ENCODE measurements at regions not wholly inside any gene's neighbourhood (a gene's known extent, or its start where the extent isn't known, plus 50 kb on each side); places are given as distances from the start of the nearest gene placed in this dataset.
A peak's percentile ranks its signal among the peaks of the same experiment; 100 is the strongest.
"Not testable (repeated sequence)": the region's sequence is repeated elsewhere in the genome, so short reads cannot be mapped to it uniquely, and the experiment has no call there.

DNA sequence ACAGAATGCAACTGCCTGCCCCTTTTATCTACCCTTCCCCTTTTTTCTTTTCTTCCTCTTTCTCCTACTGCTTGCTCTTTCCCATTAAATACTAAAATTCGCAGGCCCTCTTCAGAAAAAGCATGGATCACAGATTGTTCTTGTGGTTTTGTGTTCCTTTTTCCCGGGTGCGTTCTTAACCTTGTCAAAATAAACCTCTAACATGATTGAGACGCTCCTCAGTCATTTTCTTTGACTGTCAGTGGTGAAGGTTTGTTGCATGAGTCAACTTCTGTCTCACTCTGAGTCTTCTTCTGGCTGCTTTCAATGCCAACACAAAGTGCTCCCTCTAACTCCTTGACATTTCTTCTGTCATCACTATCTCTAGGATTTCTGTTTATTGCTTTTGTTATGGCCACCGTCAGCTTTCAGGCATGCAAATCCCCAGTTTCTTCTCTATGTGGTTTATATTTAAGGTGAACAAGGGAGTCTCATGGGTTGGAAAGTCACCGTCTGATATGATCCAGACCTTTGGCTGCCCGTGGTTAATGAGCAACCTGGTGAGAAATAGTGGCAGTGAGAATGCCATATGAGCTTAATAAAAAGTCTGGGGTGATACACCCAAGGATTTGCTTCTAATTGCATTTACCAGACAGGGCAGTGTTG is 338.4 kb downstream of the CNTNAP3B start:
- H3K36me3 ChIP-seq (ENCODE audit: insufficient read depth, low read length); H3K9ac ChIP-seq (ENCODE audit: low read length); H3K9me2 ChIP-seq (replicated peaks; ENCODE audit: insufficient read depth, low read length); H3K4me3 ChIP-seq (ENCODE audit: low read length); H3K27ac ChIP-seq (ENCODE audit: low read length); H2AFZ ChIP-seq (ENCODE audit: low read length); H3K4me2 ChIP-seq (ENCODE audit: low read depth, low read length, poor library complexity, severe bottlenecking); H3K27me3 ChIP-seq (ENCODE audit: low read length); H3K9me3 ChIP-seq (ENCODE audit: low read length); H4K20me1 ChIP-seq (ENCODE audit: insufficient read depth, low read depth, low read length); H3K79me2 ChIP-seq (ENCODE audit: low read length); H3K4me1 ChIP-seq (ENCODE audit: low read length): not testable (repeated sequence)
- DNase-seq: peak; percentile 11

GRCh38 chr9:41790007-41790406 is 339.2 kb downstream of the CNTNAP3B start:
- not testable (repeated sequence) for H3K27me3 ChIP-seq (ENCODE audit: low read length); H2AFZ ChIP-seq (ENCODE audit: low read length); H3K4me2 ChIP-seq (ENCODE audit: low read depth, low read length, poor library complexity, severe bottlenecking); H3K9me3 ChIP-seq (ENCODE audit: low read length); H3K9me2 ChIP-seq (replicated peaks; ENCODE audit: insufficient read depth, low read length); H3K27ac ChIP-seq (ENCODE audit: low read length); H3K79me2 ChIP-seq (ENCODE audit: low read length); H3K9ac ChIP-seq (ENCODE audit: low read length); H3K4me3 ChIP-seq (ENCODE audit: low read length); H4K20me1 ChIP-seq (ENCODE audit: insufficient read depth, low read depth, low read length); H3K36me3 ChIP-seq (ENCODE audit: insufficient read depth, low read length); H3K4me1 ChIP-seq (ENCODE audit: low read length); DNase-seq

GRCh38 chr9:41789387-41789786 is 339.8 kb downstream of the CNTNAP3B start:
- H3K4me3 ChIP-seq (ENCODE audit: low read length); H2AFZ ChIP-seq (ENCODE audit: low read length); H3K36me3 ChIP-seq (ENCODE audit: insufficient read depth, low read length); H3K9me3 ChIP-seq (ENCODE audit: low read length); H3K79me2 ChIP-seq (ENCODE audit: low read length); H3K27me3 ChIP-seq (ENCODE audit: low read length); H3K4me2 ChIP-seq (ENCODE audit: low read depth, low read length, poor library complexity, severe bottlenecking); DNase-seq; H3K9ac ChIP-seq (ENCODE audit: low read length); H4K20me1 ChIP-seq (ENCODE audit: insufficient read depth, low read depth, low read length); H3K9me2 ChIP-seq (replicated peaks; ENCODE audit: insufficient read depth, low read length); H3K27ac ChIP-seq (ENCODE audit: low read length); H3K4me1 ChIP-seq (ENCODE audit: low read length): not testable (repeated sequence)

DNA sequence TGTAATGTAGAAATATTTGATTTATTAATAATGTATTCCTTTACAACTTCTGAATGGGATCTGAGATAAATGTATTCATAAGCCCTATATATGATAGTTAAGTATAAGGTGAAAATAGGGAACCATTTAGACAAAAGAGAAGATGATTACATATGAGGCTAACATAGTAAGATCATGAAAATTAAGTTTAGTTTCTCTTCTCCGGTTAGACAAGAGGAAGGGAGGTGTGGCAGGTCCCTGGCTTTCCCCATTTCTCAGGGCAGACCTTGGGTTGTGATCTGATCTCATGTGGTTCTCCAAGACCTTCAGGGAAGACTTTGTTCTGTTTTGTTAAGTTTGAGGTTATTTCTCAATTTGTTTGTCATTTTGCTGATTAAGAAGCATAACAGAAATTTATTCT is 341.3 kb downstream of the CNTNAP3B start:
- not testable (repeated sequence) for H3K4me2 ChIP-seq (ENCODE audit: low read depth, low read length, poor library complexity, severe bottlenecking); H3K4me1 ChIP-seq (ENCODE audit: low read length); H3K79me2 ChIP-seq (ENCODE audit: low read length); H3K27me3 ChIP-seq (ENCODE audit: low read length); H4K20me1 ChIP-seq (ENCODE audit: insufficient read depth, low read depth, low read length); H3K4me3 ChIP-seq (ENCODE audit: low read length); H3K9me2 ChIP-seq (replicated peaks; ENCODE audit: insufficient read depth, low read length); H3K36me3 ChIP-seq (ENCODE audit: insufficient read depth, low read length); H3K9me3 ChIP-seq (ENCODE audit: low read length); H3K27ac ChIP-seq (ENCODE audit: low read length); H3K9ac ChIP-seq (ENCODE audit: low read length); H2AFZ ChIP-seq (ENCODE audit: low read length)
- peak; percentile 32 for DNase-seq

GRCh38 chr9:41787270-41787669 is 342.0 kb downstream of the CNTNAP3B start:
- H3K4me1 ChIP-seq (ENCODE audit: low read length); DNase-seq; H3K27me3 ChIP-seq (ENCODE audit: low read length); H3K9ac ChIP-seq (ENCODE audit: low read length); H3K4me3 ChIP-seq (ENCODE audit: low read length); H4K20me1 ChIP-seq (ENCODE audit: insufficient read depth, low read depth, low read length); H3K9me3 ChIP-seq (ENCODE audit: low read length); H3K27ac ChIP-seq (ENCODE audit: low read length); H3K36me3 ChIP-seq (ENCODE audit: insufficient read depth, low read length); H3K9me2 ChIP-seq (replicated peaks; ENCODE audit: insufficient read depth, low read length); H2AFZ ChIP-seq (ENCODE audit: low read length); H3K79me2 ChIP-seq (ENCODE audit: low read length); H3K4me2 ChIP-seq (ENCODE audit: low read depth, low read length, poor library complexity, severe bottlenecking): not testable (repeated sequence)

DNA sequence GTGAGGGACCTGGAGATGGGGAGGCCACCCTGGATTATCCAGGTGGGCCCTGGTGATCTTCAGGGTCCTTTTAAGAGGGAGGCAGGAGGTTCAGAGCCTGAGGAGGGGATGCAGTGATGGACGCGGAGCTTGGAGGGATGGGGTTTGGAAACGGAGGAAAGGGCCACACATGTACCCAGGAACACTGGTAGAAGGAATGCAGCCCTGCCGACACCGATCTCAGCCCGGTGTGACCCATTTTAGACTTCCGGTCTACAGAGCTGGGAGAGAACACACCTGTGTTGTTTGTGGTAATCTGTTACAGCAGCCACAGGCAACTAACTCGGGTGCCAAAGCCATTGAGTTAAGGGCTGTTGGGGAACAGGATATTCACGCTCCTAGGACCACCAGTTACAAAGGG is 345.2 kb downstream of the CNTNAP3B start:
- H3K9me3 ChIP-seq (ENCODE audit: low read length); DNase-seq; H3K9ac ChIP-seq (ENCODE audit: low read length); H4K20me1 ChIP-seq (ENCODE audit: insufficient read depth, low read depth, low read length); H3K4me1 ChIP-seq (ENCODE audit: low read length); H3K79me2 ChIP-seq (ENCODE audit: low read length); H3K27ac ChIP-seq (ENCODE audit: low read length); H3K4me2 ChIP-seq (ENCODE audit: low read depth, low read length, poor library complexity, severe bottlenecking); H3K9me2 ChIP-seq (replicated peaks; ENCODE audit: insufficient read depth, low read length); H3K36me3 ChIP-seq (ENCODE audit: insufficient read depth, low read length); H3K4me3 ChIP-seq (ENCODE audit: low read length); H3K27me3 ChIP-seq (ENCODE audit: low read length); H2AFZ ChIP-seq (ENCODE audit: low read length): not testable (repeated sequence)

DNA sequence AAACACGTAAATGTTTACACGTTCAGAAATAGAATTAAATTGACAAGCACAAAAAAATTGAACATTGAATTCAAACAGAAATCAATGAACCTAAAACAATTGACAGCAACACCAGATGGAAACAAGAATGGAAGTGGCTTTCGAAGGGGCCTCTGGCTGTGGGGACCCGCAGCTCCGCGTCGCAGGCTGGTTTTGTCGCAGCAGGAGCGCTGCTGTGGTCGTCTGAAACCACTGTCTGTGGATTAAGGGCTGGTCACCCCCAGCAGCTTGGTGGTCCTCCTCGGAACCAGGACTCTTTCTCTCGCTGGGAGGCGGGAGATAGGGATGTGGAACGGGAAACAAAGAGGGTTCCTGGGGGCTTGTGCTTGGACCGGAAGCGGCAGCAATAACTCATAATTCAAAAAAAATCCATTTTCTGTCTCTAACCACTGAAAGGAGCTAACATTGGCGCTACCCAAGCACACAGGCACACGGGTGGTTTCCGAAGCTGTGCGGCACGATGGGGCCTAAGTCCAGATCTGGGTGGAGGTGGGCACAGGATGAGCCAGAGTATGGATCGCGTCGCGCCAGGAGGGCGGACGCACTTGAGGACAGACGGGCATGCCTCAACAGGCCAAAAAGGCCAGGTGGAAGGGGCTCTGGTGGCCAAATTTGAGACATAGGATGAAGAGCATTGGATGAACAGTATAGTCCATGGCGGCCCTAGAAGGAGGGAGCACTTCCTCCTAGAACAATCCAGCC is 346.0 kb downstream of the CNTNAP3B start:
- not testable (repeated sequence) for DNase-seq; H3K27me3 ChIP-seq (ENCODE audit: low read length); H2AFZ ChIP-seq (ENCODE audit: low read length); H4K20me1 ChIP-seq (ENCODE audit: insufficient read depth, low read depth, low read length); H3K4me1 ChIP-seq (ENCODE audit: low read length); H3K36me3 ChIP-seq (ENCODE audit: insufficient read depth, low read length); H3K9ac ChIP-seq (ENCODE audit: low read length); H3K4me2 ChIP-seq (ENCODE audit: low read depth, low read length, poor library complexity, severe bottlenecking); H3K79me2 ChIP-seq (ENCODE audit: low read length); H3K4me3 ChIP-seq (ENCODE audit: low read length); H3K9me2 ChIP-seq (replicated peaks; ENCODE audit: insufficient read depth, low read length); H3K9me3 ChIP-seq (ENCODE audit: low read length); H3K27ac ChIP-seq (ENCODE audit: low read length)

- H3K27me3 ChIP-seq (ENCODE audit: low read length); H3K9me3 ChIP-seq (ENCODE audit: low read length); H4K20me1 ChIP-seq (ENCODE audit: insufficient read depth, low read depth, low read length); H3K4me2 ChIP-seq (ENCODE audit: low read depth, low read length, poor library complexity, severe bottlenecking); H3K9me2 ChIP-seq (replicated peaks; ENCODE audit: insufficient read depth, low read length); H2AFZ ChIP-seq (ENCODE audit: low read length); H3K9ac ChIP-seq (ENCODE audit: low read length); H3K4me1 ChIP-seq (ENCODE audit: low read length); H3K27ac ChIP-seq (ENCODE audit: low read length); H3K4me3 ChIP-seq (ENCODE audit: low read length); H3K36me3 ChIP-seq (ENCODE audit: insufficient read depth, low read length); DNase-seq; H3K79me2 ChIP-seq (ENCODE audit: low read length): not testable (repeated sequence)
These were observed 347.3 kb downstream of the CNTNAP3B start for GRCh38 chr9:41781899-41782298.

Data from Karpas-422 (cell line).